NCI-H345 treated with DMSO at 0.1 percent for 48 hours (cell line): ENCODE measurements at regions not wholly inside any gene's neighbourhood (a gene's known extent, or its start where the extent isn't known, plus 50 kb on each side); places are given as distances from the start of the nearest gene placed in this dataset.
"Not testable (repeated sequence)": the region's sequence is repeated elsewhere in the genome, so short reads cannot be mapped to it uniquely, and the experiment has no call there.

Experiments used
- DNase-seq: peaks from one replicate; lab custom pipeline; 2025; ENCODE audit not compliant: unreplicated experiment; lab: John Stamatoyannopoulos, UW

DNA sequence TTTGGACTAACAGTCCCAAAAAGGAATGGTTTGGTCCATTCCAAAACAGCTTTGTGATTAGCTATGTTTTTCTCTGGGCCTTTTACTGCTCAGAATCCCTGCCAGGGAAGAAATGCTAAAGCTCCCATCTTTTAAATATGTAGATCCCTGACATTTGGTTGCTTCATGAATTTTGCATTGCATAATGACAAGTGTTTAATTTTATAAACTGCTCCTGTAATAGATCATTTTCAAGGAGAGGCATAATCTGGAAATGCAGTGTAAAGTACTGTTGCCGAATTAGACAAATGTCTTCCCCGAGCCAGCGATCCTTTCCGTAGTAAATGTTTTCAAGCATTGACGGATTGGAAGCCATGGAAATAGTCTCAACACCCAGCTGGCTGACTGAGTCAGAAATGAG lies 291.3 kb upstream of the PRKD1 start:
- DNase-seq, result no peak

DNA sequence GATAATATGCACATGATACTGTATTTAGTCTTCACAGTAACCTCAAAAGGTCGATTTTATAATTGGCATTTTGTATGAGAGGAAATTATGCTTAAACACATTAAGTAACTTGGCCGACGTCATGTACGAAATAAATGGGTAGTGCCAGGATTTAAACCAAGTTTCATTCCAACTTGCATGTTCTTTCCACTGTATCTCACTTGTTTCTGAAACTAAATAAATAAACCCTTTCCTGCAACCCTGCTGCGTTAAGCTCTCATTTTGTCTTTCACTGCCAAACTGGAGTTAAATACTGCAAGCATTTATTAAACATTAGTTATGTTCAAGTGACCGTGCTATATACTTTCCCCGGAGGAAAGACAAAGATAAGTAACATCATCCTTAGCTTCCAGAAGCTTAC lies 293.9 kb upstream of the PRKD1 start:
- DNase-seq, result no peak

GRCh38 chr14:30223385-30223785 lies 295.7 kb upstream of the PRKD1 start:
- DNase-seq, result no peak

- no peak for DNase-seq
Observed at GRCh38 chr14:30223966-30224365, 296.3 kb upstream of the PRKD1 start.

DNA sequence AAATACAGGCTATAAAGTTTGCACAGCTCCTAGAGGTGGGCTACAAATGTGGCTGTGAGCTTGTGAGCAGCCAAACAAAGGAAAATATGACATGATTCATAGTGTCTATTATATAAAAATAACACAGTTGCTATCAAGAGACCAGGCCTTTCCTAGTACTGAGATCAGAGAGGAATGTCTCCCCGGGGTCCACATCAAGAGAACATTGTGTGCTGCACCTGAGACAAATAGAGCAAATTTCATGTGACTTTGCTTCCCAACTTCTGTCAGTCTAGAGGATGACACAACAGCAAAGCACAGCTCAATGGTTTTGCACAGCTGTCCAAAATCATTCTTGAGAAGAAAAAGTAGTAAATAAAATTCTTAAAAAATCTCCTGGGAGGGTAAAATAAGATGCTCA lies 297.5 kb upstream of the PRKD1 start:
- no peak for DNase-seq

DNA sequence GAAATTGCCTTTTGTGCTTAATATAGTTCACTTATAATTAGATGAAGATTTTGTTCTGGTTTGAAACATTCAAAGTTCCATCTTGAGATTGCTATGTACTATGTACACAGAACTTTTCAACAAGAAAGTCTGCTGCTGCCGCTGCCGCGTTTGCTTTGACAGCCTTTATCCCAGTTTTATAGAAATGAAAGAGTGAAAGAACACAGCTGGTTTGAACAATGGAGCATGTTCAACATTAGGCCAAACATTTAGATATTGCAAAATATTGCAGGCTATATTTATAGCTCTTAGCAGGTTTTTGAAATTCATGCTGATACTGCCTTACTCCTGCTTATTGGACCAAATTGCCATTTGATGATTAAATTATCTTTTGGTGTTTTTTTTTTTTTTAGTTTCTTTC lies 299.8 kb upstream of the PRKD1 start:
- no peak for DNase-seq

- no peak for DNase-seq
Observed at GRCh38 chr14:30227876-30228275, 300.2 kb upstream of the PRKD1 start.

- no peak for DNase-seq
Observed at GRCh38 chr14:30230719-30231118, 303.1 kb upstream of the PRKD1 start.

DNA sequence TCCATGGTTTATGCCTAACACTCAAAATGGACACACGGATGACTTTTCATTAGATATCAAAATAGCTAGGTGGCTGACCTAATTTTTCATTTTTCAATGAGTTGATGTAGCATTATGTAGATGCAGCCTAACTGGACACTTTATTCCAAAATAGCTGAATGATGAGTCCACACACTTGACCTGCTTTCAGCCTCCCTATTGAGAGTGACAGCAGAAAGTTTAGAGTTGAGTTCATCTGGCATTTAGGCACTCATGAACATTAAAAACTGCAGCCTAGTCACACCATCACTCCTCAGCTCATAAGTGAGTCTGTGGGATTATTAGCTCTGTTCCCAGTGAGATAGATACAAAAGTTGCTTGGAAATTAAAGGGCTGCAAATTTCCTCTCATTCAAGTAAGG lies 307.3 kb upstream of the PRKD1 start:
- DNase-seq, result no peak

DNA sequence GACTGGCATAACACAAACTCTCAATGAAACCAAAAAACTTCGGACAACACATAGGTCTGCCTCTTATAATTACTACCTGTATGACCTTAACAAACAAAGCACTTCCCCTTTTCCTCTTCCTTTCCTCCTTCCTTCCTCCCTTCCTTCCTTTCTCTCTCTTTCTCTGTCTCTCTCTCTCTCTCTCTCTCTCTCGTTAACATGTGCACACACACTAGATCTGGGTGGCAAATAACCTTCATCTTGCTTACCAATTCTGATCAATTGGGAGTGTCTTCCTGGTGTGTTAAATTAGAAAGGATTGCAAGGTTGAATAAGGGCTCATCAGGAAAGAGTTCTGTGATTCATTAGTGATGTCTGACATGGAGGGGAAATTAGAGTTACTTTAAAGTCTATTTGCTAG lies 307.8 kb upstream of the PRKD1 start:
- no peak for DNase-seq

DNA sequence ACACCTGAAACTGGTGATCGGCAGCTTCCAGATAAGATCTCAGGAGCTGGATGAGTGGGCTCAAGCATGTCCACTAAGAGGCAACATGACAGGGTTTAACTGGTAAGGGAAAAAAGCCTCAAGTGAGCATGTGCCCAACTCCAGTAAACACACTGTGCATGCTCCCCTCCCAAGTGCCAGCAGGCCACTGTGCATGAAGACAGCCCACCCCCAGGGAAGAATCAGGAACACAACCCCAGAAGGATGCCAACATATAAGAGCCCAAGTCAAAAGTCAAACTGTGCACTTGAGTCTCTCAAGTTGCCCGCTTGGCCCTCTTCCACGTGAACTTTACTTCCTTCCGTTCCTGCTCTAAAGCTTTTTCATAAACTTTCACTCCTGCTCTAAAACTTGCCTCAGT lies 311.3 kb upstream of the PRKD1 start:
- DNase-seq, result no peak

GRCh38 chr14:30240018-30240417 lies 312.4 kb upstream of the PRKD1 start:
- no peak for DNase-seq

- DNase-seq, result no peak
Observed at GRCh38 chr14:30240685-30241084, 313.0 kb upstream of the PRKD1 start.

DNA sequence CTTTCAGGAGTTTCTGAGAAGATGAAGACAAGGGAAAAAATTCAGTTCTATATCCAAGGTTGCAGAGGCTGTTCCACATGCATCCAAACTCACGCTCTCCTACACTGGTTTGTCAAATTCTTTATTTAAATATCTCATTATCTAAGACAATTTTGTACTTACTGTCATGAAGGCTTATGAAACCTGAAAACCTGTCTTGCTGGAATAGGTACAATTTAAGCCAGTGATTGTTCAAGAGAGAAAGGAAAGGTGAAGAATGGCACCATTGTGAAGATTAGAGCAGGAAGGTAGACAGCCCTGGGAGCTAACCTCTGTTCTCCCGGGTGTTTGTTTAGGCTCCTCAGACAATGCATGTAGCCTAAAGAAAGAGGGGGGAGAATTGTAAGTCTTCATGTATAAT lies 315.1 kb upstream of the PRKD1 start:
- no peak for DNase-seq

GRCh38 chr14:30243207-30243606 lies 315.6 kb upstream of the PRKD1 start:
- DNase-seq, result no peak

- no peak for DNase-seq
Observed at GRCh38 chr14:30243805-30244204, 315.2 kb upstream of the G2E3 start.

DNA sequence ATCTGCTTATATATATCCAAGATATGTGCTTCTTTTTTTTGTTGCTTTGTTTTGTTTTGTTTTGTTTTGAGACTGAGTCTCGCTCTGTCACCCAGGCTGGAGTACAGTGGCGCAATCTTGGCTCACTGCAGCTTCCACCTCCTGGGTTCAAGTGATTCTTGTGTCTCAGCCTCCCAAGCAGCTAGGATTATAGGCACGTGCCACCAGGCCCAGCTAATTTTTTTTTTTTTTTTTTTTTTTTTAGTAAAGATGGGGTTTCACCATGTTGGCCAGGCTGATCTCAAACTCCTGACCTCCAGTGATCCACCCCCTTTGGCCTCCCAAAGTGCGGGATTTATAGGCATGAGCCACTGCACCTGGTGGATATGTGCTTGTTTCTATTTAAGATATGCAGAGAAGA lies 314.6 kb upstream of the G2E3 start:
- DNase-seq, result not testable (repeated sequence)

DNA sequence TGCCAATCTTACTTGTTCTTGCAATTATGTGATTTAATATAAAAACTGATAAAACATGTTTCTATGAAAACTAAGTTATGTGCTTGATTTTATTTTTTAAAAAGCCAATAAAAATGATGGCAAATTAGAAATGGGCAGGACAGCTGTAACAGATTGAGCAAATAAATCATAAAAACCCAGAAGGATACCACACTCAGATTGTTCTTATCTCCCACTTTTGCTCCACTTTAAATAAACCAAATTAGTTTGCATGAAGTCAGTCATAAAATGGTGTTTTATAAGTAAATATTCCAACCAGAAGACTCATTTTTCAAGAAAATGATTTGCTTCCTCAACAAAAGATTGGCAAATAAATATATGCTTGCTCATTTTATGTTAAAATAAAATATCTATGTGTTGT lies 307.9 kb upstream of the G2E3 start:
- no peak for DNase-seq

- DNase-seq, result no peak
Observed at GRCh38 chr14:30251557-30252100, 307.3 kb upstream of the G2E3 start.

DNA sequence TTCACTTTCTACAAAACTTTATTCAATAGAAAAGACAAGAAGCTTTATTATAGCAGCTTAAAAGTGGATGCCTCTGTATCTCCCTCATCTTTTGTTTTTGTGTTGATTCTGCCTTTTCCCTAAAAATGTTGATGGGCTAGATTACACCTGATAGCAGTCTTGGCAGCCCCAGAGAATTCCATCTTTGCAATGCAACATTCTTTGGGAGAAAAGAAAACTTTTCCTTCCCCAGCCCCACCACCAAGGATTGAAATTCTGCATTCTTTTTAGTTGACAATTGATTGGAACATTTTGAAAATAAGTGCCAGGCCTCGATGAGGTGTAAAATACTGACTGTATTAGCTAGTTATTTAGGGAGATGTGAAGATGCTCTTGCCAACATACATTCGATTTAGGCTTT lies 306.8 kb upstream of the G2E3 start:
- no peak for DNase-seq

GRCh38 chr14:30252783-30253674 lies 305.9 kb upstream of the G2E3 start:
- no peak for DNase-seq

- no peak for DNase-seq
Observed at GRCh38 chr14:30256627-30257026, 302.3 kb upstream of the G2E3 start.
